SK-N-SH treated with all-trans-retinoic acid at 6 μM for 48 hours (cell line): ENCODE measurements at regions not wholly inside any gene's neighbourhood (a gene's known extent, or its start where the extent isn't known, plus 50 kb on each side); places are given as distances from the start of the nearest gene placed in this dataset.

Experiments used
- GLIS3 ChIP-seq: fragments of 250-450 bp; sonication (Bioruptor Pico); IDR thresholded peaks from 2 replicates; pipeline ENCODE4 v1.5.0; 2020; ENCODE audit warnings: mild to moderate bottlenecking, moderate library complexity
- ZC3H10 ChIP-seq: fragments of 250-450 bp; sonication (Bioruptor Pico); IDR thresholded peaks from 2 replicates; pipeline ENCODE4 v1.5.1; 2021; ENCODE audit warnings: mild to moderate bottlenecking, moderate library complexity

DNA sequence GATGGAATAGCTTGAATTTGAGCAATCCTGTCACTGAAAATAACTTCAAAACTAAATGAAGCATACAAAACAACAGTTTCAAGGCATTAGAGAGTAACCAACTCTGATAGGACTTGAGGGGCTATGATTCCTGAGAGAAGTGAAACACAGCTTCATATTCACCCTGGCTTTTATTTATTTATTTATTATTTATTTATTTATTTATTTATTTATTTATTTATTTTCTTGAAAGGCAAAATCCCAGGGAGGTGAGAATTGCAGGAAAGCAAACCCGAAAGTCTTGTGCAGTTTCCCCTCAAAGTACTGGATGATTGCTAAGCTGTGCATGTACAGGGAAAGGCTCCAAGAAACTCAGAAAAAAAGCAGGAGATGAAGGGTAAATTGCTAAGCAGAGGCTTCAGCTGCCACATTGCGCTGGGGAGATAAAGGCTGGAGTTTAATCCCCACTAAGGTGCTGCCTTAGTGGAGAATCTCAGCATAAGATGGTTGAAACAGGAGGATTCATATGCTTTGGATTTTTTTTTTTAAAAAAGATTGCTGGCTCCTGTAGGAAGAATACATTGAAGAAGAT lies 72.9 kb upstream of the COL24A1 start:
- TF ChIP-seq ZC3H10 (CRISPR knock-in tag) (no peak), GLIS3 (CRISPR knock-in tag) (no peak)
